ENCODE measurements at regions not wholly inside any gene's neighbourhood (a gene's known extent, or its start where the extent isn't known, plus 50 kb on each side); places are given as distances from the start of the nearest gene placed in this dataset.

GRCh38 chr3:178172121-178172520 is 364.1 kb upstream of the KCNMB2 start:
- Histone ChIP-seq H3K36me3 (no peaks in the 10 kb centered on the region), H3K27me3 (no peaks in the 10 kb centered on the region), H3K9me3 (no peaks in the 10 kb centered on the region), H3K4me3 (no peak overlapping the region), H3K4me1 (peaks cover 0 to 15% (median 3%) of the 10 kb centered on the region in 4 donors), H3K27ac (replicated peaks in 1 of 4) (no peak overlapping the region)
- DNase-seq (ENCODE audit: extremely low spot score): no peak
- WGBS: 94% methylated on average over 2 of the region's 2 CpGs
- intact Hi-C loops (cut with DNase I): no loop called here
- TF ChIP-seq EP300 (IDR thresholded peaks at IDR 0.05): no peak
- TF ChIP-seq POLR2A (IDR thresholded peaks at IDR 0.05; ENCODE audit: low read depth): no peak
- no peak for TF ChIP-seq CTCF (IDR thresholded peaks at IDR 0.05)
- no peak for TF ChIP-seq POLR2AphosphoS5 (IDR thresholded peaks at IDR 0.05)

DNA sequence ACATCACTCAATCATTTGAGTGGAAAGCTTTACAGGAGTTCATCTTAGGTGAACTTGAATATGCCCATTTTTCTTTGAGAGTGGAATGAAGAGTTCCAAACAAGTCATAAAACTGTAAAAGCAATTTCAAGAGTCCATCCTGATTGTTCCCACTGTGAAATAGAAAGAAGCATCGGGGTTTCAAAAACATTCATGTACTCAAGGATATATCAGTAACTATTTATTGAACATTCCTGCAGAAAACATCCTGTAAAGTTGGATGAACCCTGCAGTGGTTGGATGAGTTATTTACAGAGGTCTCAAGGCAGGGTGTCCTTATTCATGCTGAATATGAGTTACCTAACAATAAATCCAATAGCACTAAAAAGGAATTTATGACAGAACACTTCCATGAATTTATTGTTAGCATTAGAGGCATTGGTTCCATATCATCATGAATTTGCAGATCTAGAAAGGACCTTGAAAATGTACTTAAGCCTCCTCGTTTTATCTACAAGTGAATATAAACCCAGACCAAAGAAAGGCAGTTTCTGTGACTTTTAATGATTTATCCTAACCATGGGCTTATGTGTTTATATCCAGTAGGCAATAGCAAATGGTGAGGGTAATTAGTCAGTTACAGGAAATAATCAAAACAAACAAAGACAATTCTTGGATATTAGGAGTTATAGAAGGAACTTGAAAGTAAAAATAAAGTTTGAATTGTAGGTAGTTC is 361.9 kb upstream of the KCNMB2 start:
- no peak for TF ChIP-seq POLR2AphosphoS5 (IDR thresholded peaks at IDR 0.05)
- no peak for TF ChIP-seq CTCF (IDR thresholded peaks at IDR 0.05)
- TF ChIP-seq EP300 (IDR thresholded peaks at IDR 0.05): no peak
- TF ChIP-seq POLR2A (IDR thresholded peaks at IDR 0.05; ENCODE audit: low read depth): no peak
- H3K27me3 ChIP-seq: no peaks in the 10 kb centered on the region
- no peaks in the 10 kb centered on the region for H3K9me3 ChIP-seq
- H3K4me3 ChIP-seq: no peak overlapping the region
- peaks cover 0 to 15% (median 2%) of the 10 kb centered on the region in 4 donors for H3K4me1 ChIP-seq
- intact Hi-C loops (cut with DNase I): no loop called here
- no peak for DNase-seq (ENCODE audit: extremely low spot score)
- H3K27ac ChIP-seq (replicated peaks in 1 of 4): no peak overlapping the region
- WGBS: 92% methylated on average over 2 of the region's 2 CpGs
- no peaks in the 10 kb centered on the region for H3K36me3 ChIP-seq

- no peak for TF ChIP-seq POLR2AphosphoS5 (IDR thresholded peaks at IDR 0.05)
- no peak for TF ChIP-seq EP300 (IDR thresholded peaks at IDR 0.05)
- TF ChIP-seq CTCF (IDR thresholded peaks at IDR 0.05): no peak
- no peak for TF ChIP-seq POLR2A (IDR thresholded peaks at IDR 0.05; ENCODE audit: low read depth)
- no peak overlapping the region for H3K4me3 ChIP-seq
- intact Hi-C loops (cut with DNase I): no loop called here
- DNase-seq (ENCODE audit: extremely low spot score): no peak
- H3K9me3 ChIP-seq: no peaks in the 10 kb centered on the region
- no peaks in the 10 kb centered on the region for H3K27me3 ChIP-seq
- H3K36me3 ChIP-seq: no peaks in the 10 kb centered on the region
- H3K4me1 ChIP-seq: peaks cover 0 to 15% (median 10%) of the 10 kb centered on the region in 4 donors
- WGBS: 88% methylated on average over 1 of the region's 1 CpG
- no peak overlapping the region for H3K27ac ChIP-seq (replicated peaks in 1 of 4)
These were observed 355.1 kb upstream of the KCNMB2 start for GRCh38 chr3:178181088-178181487.

- WGBS: 63% methylated on average over 4 of the region's 4 CpGs
- no peaks in the 10 kb centered on the region for H3K27me3 ChIP-seq
- no peak for DNase-seq (ENCODE audit: extremely low spot score)
- no peak overlapping the region for H3K27ac ChIP-seq (replicated peaks in 1 of 4)
- no peak overlapping the region for H3K4me3 ChIP-seq
- intact Hi-C loops (cut with DNase I): no loop called here
- H3K9me3 ChIP-seq: no peaks in the 10 kb centered on the region
- no peaks in the 10 kb centered on the region for H3K36me3 ChIP-seq
- peaks cover 0 to 15% (median 10%) of the 10 kb centered on the region in 4 donors for H3K4me1 ChIP-seq
- TF ChIP-seq EP300 (IDR thresholded peaks at IDR 0.05) (no peak), POLR2A (IDR thresholded peaks at IDR 0.05; ENCODE audit: low read depth) (no peak)
These were observed 354.5 kb upstream of the KCNMB2 start for GRCh38 chr3:178181784-178182183.

GRCh38 chr3:178182337-178182779 is 353.9 kb upstream of the KCNMB2 start:
- WGBS: 50% methylated on average over 4 of the region's 5 CpGs
- intact Hi-C loops (cut with DNase I): no loop called here
- Histone ChIP-seq H3K4me1 (peaks cover 0 to 15% (median 10%) of the 10 kb centered on the region in 4 donors), H3K4me3 (no peak overlapping the region), H3K9me3 (no peaks in the 10 kb centered on the region), H3K27me3 (no peaks in the 10 kb centered on the region), H3K27ac (replicated peaks in 1 of 4) (no peak overlapping the region), H3K36me3 (no peaks in the 10 kb centered on the region)
- TF ChIP-seq POLR2A (IDR thresholded peaks at IDR 0.05; ENCODE audit: low read depth) (no peak), EP300 (IDR thresholded peaks at IDR 0.05) (no peak), CTCF (IDR thresholded peaks at IDR 0.05) (no peak), POLR2AphosphoS5 (IDR thresholded peaks at IDR 0.05) (no peak)
- no peak for DNase-seq (ENCODE audit: extremely low spot score)
